Natural killer cell (primary cell): ENCODE measurements at regions not wholly inside any gene's neighbourhood (a gene's known extent, or its start where the extent isn't known, plus 50 kb on each side); places are given as distances from the start of the nearest gene placed in this dataset.

Experiments used
- ATAC-seq, 3 donors: fragments of 150-1000 bp in 2 of 3; fragments of 200-7000 bp in 1 of 3; cut with Tn5 transposase; 1 replicate in 1 of 3; 2 replicates in 2 of 3; pipeline ENCODE4 v1.10.0; 2021; ENCODE audit warnings: mild to moderate bottlenecking in 2 of 3, moderate library complexity in 2 of 3
- DNase-seq, 2 donors: peaks; one replicate each; pipeline versions ENCODE4 v3.0.0 to v3.0.0-alpha.2; 2013 to 2021; ENCODE audit warnings: mixed read lengths in 1 of 2
- H3K27ac ChIP-seq: one replicate; pipeline ENCODE4 v1.5.1; 2013; ENCODE audit warnings: mild to moderate bottlenecking, low read length
- H3K27me3 ChIP-seq: one replicate; pipeline ENCODE4 v1.6.1; 2013; ENCODE audit warnings: low read length; ENCODE audit not compliant: control insufficient read depth, insufficient read depth
- H3K36me3 ChIP-seq: one replicate; pipeline ENCODE4 v1.6.1; 2013; ENCODE audit warnings: low read length; ENCODE audit not compliant: control insufficient read depth, insufficient read depth
- H3K4me1 ChIP-seq: one replicate; pipeline ENCODE4 v1.6.1; 2013; ENCODE audit warnings: low read length; ENCODE audit not compliant: control insufficient read depth, insufficient read depth
- H3K4me3 ChIP-seq: one replicate; pipeline ENCODE4 v1.5.1; 2013; ENCODE audit warnings: low read length
- H3K9me3 ChIP-seq: one replicate; pipeline ENCODE4 v1.6.1; 2013; ENCODE audit warnings: low read length; ENCODE audit not compliant: control insufficient read depth, insufficient read depth
- H3K27ac Mint-ChIP-seq, 2 donors: one replicate each; pipeline ENCODE4 v1.8.0; 2022; ENCODE audit warnings: mild to moderate bottlenecking in 2 of 2, mixed read lengths in 2 of 2, moderate library complexity in 1 of 2
- H3K27me3 Mint-ChIP-seq, 2 donors: one replicate each; pipeline ENCODE4 v1.8.0; 2022; ENCODE audit warnings: low read depth in 2 of 2, mixed read lengths in 2 of 2
- H3K36me3 Mint-ChIP-seq: one replicate; pipeline ENCODE4 v1.8.0; 2022; ENCODE audit warnings: mixed read lengths
- H3K4me1 Mint-ChIP-seq, 2 donors: one replicate each; pipeline ENCODE4 v1.8.0; 2022; ENCODE audit warnings: mixed read lengths in 2 of 2
- H3K4me3 Mint-ChIP-seq: one replicate; pipeline ENCODE4 v1.8.0; 2022; ENCODE audit warnings: mild to moderate bottlenecking, moderate library complexity, mixed read lengths
- H3K9me3 Mint-ChIP-seq, 2 donors: one replicate each; pipeline ENCODE4 v1.8.0; 2022; ENCODE audit warnings: mixed read lengths in 2 of 2
- WGBS: methylation state at CpG from one replicate; pipeline ENCODE4 v1.1.7; 2013; ENCODE audit warnings: missing lambda C conversion rate; ENCODE audit not compliant: insufficient coverage; 5-methylcytosine and 5-hydroxymethylcytosine counted together
- intact Hi-C: fragments of 100-400 bp; cut with micrococcal nuclease; formaldehyde crosslinking; loops from one replicate; pipeline ENCODE4 v1.14.2; 2022
- TF ChIP-seq, protein P1 (sequence below): fragments of 200-600 bp; IDR thresholded peaks from one replicate; pipeline ENCODE4 v1.8.0; 2022; ENCODE audit warnings: antibody characterized with exemption

DNA sequence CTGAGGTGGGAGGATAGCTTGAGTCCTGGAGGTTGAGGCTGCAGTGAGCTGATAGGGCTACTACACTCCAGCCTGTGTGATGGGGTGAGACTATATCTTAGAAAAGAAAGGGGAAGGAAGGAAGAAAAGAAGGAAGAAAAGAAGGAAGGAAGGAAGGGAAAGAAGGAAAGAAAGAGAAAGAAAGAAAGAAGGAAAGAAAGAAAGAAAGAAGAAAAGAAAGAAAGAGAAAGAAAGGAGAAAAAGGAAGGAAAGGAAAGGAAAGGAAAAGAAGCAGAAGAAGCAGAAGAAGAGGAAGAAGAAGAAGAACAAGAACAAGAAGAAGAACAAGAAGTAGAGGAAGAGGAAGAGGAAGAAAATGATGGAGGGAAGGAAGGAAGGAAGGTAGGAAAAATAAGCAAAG, 1130.2 kb upstream of the MAP3K7 start:
- Histone ChIP-seq H3K36me3 (no peaks in the 10 kb centered on the region), H3K27me3 (no peaks in the 10 kb centered on the region), H3K4me3 (no peak overlapping the region), H3K27ac (no peak overlapping the region), H3K9me3 (no peaks in the 10 kb centered on the region), H3K4me1 (no peaks in the 10 kb centered on the region)
- intact Hi-C loops = no loop called here
- H3K27ac Mint-ChIP-seq = no peak overlapping the region
- H3K27me3 Mint-ChIP-seq = no peaks in the 10 kb centered on the region
- peaks cover 13% of the 10 kb centered on the region in 2 donors for H3K9me3 Mint-ChIP-seq
- no peaks in the 10 kb centered on the region for H3K4me1 Mint-ChIP-seq
- no peak for ATAC-seq
- H3K36me3 Mint-ChIP-seq = no peaks in the 10 kb centered on the region
- H3K4me3 Mint-ChIP-seq = no peak overlapping the region
- TF ChIP-seq, protein P1, sequence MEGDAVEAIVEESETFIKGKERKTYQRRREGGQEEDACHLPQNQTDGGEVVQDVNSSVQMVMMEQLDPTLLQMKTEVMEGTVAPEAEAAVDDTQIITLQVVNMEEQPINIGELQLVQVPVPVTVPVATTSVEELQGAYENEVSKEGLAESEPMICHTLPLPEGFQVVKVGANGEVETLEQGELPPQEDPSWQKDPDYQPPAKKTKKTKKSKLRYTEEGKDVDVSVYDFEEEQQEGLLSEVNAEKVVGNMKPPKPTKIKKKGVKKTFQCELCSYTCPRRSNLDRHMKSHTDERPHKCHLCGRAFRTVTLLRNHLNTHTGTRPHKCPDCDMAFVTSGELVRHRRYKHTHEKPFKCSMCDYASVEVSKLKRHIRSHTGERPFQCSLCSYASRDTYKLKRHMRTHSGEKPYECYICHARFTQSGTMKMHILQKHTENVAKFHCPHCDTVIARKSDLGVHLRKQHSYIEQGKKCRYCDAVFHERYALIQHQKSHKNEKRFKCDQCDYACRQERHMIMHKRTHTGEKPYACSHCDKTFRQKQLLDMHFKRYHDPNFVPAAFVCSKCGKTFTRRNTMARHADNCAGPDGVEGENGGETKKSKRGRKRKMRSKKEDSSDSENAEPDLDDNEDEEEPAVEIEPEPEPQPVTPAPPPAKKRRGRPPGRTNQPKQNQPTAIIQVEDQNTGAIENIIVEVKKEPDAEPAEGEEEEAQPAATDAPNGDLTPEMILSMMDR = no peak
- no peak for DNase-seq

DNA sequence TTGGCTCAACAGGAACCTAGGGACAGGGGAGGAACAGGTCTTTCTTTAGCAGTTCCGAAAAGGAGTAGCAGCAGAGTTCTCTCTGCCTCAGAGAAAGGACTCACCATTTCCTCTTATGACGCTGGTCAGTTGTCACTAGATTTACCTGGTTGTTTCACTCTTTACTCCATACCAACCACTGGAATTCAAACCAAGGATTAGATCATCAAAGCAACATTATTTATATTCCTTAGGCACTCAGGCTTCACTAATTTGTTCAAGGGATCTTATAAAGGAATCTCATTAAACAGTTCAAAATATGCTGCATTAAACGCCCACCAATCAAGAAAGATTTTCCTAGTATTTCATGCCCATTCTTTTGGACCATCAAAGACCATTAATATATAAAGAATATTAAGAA, 1129.5 kb upstream of the MAP3K7 start:
- Mint-ChIP-seq H3K27me3 (no peaks in the 10 kb centered on the region), H3K4me3 (no peak overlapping the region), H3K4me1 (no peaks in the 10 kb centered on the region), H3K36me3 (no peaks in the 10 kb centered on the region), H3K9me3 (peaks cover 13 to 15% of the 10 kb centered on the region in 2 donors), H3K27ac (no peak overlapping the region)
- no peaks in the 10 kb centered on the region for H3K27me3 ChIP-seq
- no peak overlapping the region for H3K4me3 ChIP-seq
- no peak overlapping the region for H3K27ac ChIP-seq
- ATAC-seq = no peak
- WGBS = 88% methylated on average over 2 of the region's 3 CpGs
- H3K36me3 ChIP-seq = no peaks in the 10 kb centered on the region
- no peak for DNase-seq
- TF ChIP-seq, protein P1 = no peak
- H3K9me3 ChIP-seq = no peaks in the 10 kb centered on the region
- intact Hi-C loops = no loop called here
- H3K4me1 ChIP-seq = no peaks in the 10 kb centered on the region

- 91% methylated on average over 9 of the region's 11 CpGs for WGBS
- Histone ChIP-seq H3K4me3 (no peak overlapping the region), H3K9me3 (no peaks in the 10 kb centered on the region), H3K36me3 (no peaks in the 10 kb centered on the region), H3K4me1 (no peaks in the 10 kb centered on the region), H3K27me3 (no peaks in the 10 kb centered on the region), H3K27ac (no peak overlapping the region)
- Mint-ChIP-seq H3K4me1 (no peaks in the 10 kb centered on the region), H3K9me3 (peaks cover 13 to 15% of the 10 kb centered on the region in 2 donors), H3K4me3 (no peak overlapping the region), H3K36me3 (no peaks in the 10 kb centered on the region), H3K27me3 (no peaks in the 10 kb centered on the region), H3K27ac (no peak overlapping the region)
- ATAC-seq (no peak), DNase-seq (no peak)
- intact Hi-C loops = no loop called here
- TF ChIP-seq, protein P1 = no peak
Observed at GRCh38 chr6:91715171-91715805, 1128.4 kb upstream of the MAP3K7 start.

- no peaks in the 10 kb centered on the region for H3K27me3 Mint-ChIP-seq
- H3K9me3 Mint-ChIP-seq = peaks cover 12 to 13% of the 10 kb centered on the region in 2 donors
- H3K27ac Mint-ChIP-seq = no peak overlapping the region
- ATAC-seq (no peak), DNase-seq (no peak)
- no peaks in the 10 kb centered on the region for H3K36me3 Mint-ChIP-seq
- H3K4me1 ChIP-seq = no peaks in the 10 kb centered on the region
- no peak overlapping the region for H3K4me3 Mint-ChIP-seq
- intact Hi-C loops = no loop called here
- H3K27ac ChIP-seq = no peak overlapping the region
- no peaks in the 10 kb centered on the region for H3K9me3 ChIP-seq
- no peaks in the 10 kb centered on the region for H3K36me3 ChIP-seq
- no peaks in the 10 kb centered on the region for H3K27me3 ChIP-seq
- no peaks in the 10 kb centered on the region for H3K4me1 Mint-ChIP-seq
- TF ChIP-seq, protein P1 = no peak
- no peak overlapping the region for H3K4me3 ChIP-seq
Observed at GRCh38 chr6:91713911-91714310, 1127.0 kb upstream of the MAP3K7 start.
